Mucosa of descending colon (tissue), 3 donors: ENCODE measurements at regions not wholly inside any gene's neighbourhood (a gene's known extent, or its start where the extent isn't known, plus 50 kb on each side); places are given as distances from the start of the nearest gene placed in this dataset.

Experiments used
- ATAC-seq: fragments of 200-7000 bp; cut with Tn5 transposase; one replicate; pipeline ENCODE4 v1.9.1; 2020; ENCODE audit warnings: mild to moderate bottlenecking, moderate library complexity
- DNase-seq, 3 donors: peaks; one replicate each; pipeline ENCODE4 v3.0.0-alpha.2; 2020
- H3K36me3 ChIP-seq: fragments of 200-600 bp; one replicate; pipeline ENCODE4 v1.8.0; 2021; ENCODE audit warnings: low read depth, mild to moderate bottlenecking
- H3K4me1 ChIP-seq: fragments of 200-600 bp; one replicate; pipeline ENCODE4 v1.8.0; 2021; ENCODE audit warnings: low read depth, mild to moderate bottlenecking
- H3K4me3 ChIP-seq: fragments of 200-600 bp; one replicate; pipeline ENCODE4 v1.8.0; 2021; ENCODE audit warnings: mild to moderate bottlenecking
- H3K9me3 ChIP-seq: fragments of 200-600 bp; one replicate; pipeline ENCODE4 v1.8.0; 2021; ENCODE audit warnings: mild to moderate bottlenecking
- intact Hi-C, 2 donors: fragments of 100-400 bp; cut with DNase I in 1 of 2; cut with micrococcal nuclease in 1 of 2; formaldehyde crosslinking; loops; one replicate each; pipeline versions ENCODE4 v1.11.0 to v1.11.1; 2022; cut with DNase I, micrococcal nuclease
- TF ChIP-seq, protein P1 (sequence below): fragments of 200-600 bp; IDR thresholded peaks from one replicate; pipeline ENCODE4 v1.8.0; 2022; ENCODE audit warnings: antibody characterized with exemption, mild to moderate bottlenecking
- donor health status: DM: no; HTN: no; CAD: no; lungs with moderate emphysema.
- donor health status: DM: no; HTN: no; CAD: no.
- donor health status: DM: no; HTN: yes; CAD: no.

DNA sequence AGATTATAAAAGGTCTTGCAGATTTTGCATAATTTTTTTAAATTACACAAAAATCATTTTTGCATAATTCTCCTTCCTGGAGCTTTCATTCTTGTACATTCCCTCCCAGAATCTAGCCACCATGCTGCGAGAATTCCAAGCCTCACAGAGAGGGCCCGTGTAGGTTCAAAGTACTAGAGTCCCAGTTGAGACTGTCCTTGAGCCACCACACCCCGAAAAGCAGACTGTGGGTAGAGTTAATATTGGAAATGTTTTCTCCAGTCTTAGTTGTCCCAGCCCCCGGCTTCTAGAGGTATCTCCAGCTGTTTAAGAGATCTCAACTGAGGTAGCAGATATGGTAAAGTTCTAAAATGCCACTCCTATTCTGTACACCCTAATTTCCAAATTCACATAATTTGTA lies 407.3 kb upstream of the ANO3 start:
- no peaks in the 10 kb centered on the region for H3K4me1 ChIP-seq
- no peak overlapping the region for H3K4me3 ChIP-seq
- ATAC-seq (peak; percentile 22), DNase-seq (peak in 2 of 3 donors; percentile 18 to 51)
- TF ChIP-seq, protein P1, sequence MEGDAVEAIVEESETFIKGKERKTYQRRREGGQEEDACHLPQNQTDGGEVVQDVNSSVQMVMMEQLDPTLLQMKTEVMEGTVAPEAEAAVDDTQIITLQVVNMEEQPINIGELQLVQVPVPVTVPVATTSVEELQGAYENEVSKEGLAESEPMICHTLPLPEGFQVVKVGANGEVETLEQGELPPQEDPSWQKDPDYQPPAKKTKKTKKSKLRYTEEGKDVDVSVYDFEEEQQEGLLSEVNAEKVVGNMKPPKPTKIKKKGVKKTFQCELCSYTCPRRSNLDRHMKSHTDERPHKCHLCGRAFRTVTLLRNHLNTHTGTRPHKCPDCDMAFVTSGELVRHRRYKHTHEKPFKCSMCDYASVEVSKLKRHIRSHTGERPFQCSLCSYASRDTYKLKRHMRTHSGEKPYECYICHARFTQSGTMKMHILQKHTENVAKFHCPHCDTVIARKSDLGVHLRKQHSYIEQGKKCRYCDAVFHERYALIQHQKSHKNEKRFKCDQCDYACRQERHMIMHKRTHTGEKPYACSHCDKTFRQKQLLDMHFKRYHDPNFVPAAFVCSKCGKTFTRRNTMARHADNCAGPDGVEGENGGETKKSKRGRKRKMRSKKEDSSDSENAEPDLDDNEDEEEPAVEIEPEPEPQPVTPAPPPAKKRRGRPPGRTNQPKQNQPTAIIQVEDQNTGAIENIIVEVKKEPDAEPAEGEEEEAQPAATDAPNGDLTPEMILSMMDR: no peak
- no peaks in the 10 kb centered on the region for H3K36me3 ChIP-seq
- H3K9me3 ChIP-seq: peaks cover 16% of the 10 kb centered on the region
- intact Hi-C loops: no loop called here

DNA sequence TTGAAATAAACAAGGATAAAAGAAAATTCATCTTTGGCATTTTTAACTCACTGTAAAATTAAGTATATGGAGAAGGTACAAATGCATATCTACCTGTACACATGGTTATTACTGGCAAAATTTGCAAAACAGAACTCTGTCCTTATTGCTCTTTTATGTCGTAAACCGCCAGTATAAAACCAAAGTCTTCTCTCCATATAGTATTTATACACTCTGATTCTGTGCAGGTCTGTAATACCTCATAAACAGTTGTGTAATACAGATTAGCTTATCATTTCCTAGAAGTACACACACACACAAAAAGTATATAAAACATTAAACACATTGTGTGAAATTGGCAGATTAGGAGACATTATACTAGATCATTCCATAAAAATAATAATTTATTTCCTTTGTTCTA lies 406.6 kb upstream of the ANO3 start:
- intact Hi-C loops: no loop called here
- DNase-seq (no peak), ATAC-seq (peak; percentile 95)
- TF ChIP-seq, protein P1: no peak
- no peak overlapping the region for H3K4me3 ChIP-seq
- no peaks in the 10 kb centered on the region for H3K4me1 ChIP-seq
- peaks cover 16% of the 10 kb centered on the region for H3K9me3 ChIP-seq
- no peaks in the 10 kb centered on the region for H3K36me3 ChIP-seq

DNA sequence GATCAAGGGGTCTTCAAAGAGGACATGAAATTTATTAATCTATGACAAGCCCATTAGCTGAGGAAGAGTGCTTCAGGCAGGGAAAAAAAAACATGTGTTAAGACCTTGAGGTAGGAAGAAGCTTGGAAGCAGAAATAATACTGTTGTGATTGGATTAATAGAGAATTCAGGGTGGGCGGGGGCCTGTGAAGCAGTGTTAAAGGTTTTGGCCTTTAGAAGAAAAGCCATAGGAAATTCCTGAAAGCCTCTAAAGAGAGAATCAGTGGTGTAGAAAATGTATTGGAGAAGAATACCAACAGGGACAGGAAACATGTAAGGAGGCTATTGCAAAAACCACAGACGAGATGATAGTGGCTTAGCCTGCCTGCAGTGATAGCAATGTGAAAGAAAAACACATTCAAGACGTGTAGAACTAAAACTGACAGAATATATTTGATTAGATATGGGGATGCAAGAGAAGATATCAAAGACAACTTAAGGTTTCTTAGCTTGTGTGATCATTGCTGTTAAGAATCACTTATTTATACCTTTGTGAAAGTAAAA lies 404.4 kb upstream of the ANO3 start:
- DNase-seq (no peak), ATAC-seq (no peak)
- Histone ChIP-seq H3K36me3 (no peaks in the 10 kb centered on the region), H3K4me3 (no peak overlapping the region), H3K9me3 (peaks cover 2% of the 10 kb centered on the region), H3K4me1 (no peaks in the 10 kb centered on the region)
- TF ChIP-seq, protein P1: no peak
- intact Hi-C loops: no loop called here

DNA sequence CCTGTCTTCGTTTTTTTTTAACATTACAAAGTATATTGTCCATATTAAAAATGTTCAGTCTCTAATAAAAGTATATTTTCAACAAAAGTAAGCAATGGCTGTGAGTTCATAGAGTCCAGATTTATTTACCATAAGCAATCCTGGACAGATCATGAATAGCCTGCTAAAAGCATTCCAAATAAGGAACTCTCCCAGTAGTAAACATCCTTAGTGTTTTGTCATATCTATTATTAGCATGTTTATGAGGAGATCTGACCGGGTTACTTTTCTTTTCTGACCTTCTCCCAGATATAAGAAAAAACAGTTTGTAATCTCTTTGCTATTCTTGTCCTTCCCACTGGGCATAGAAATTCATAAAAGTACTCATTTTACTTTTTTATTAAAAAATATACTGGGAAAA lies 403.9 kb upstream of the ANO3 start:
- DNase-seq (no peak), ATAC-seq (no peak)
- H3K36me3 ChIP-seq: no peaks in the 10 kb centered on the region
- no peaks in the 10 kb centered on the region for H3K9me3 ChIP-seq
- TF ChIP-seq, protein P1: no peak
- intact Hi-C loops: no loop called here
- no peak overlapping the region for H3K4me3 ChIP-seq
- no peaks in the 10 kb centered on the region for H3K4me1 ChIP-seq

DNA sequence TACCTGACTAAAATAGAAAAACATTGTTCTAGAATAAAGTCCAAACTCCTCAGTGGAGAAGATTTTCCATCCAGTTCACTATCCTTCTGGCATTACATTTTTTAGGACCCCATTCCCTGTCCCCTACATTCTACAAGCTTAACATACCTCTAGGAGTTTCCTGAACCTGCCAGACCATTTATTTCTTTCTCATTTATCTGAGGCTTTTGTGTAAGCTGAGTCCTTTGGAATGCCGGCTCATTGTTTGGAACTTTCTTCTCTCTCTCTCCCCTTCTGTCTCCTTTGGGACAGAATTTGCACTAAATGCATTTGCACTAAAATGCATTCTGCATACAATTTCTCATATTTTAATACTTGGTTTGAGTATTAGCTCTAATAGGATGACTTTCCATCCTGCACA lies 393.0 kb upstream of the ANO3 start:
- intact Hi-C loops: no loop called here
- DNase-seq (no peak), ATAC-seq (no peak)
- TF ChIP-seq, protein P1: no peak
- no peaks in the 10 kb centered on the region for H3K9me3 ChIP-seq
- H3K4me3 ChIP-seq: no peak overlapping the region
- no peaks in the 10 kb centered on the region for H3K36me3 ChIP-seq
- H3K4me1 ChIP-seq: no peaks in the 10 kb centered on the region

DNA sequence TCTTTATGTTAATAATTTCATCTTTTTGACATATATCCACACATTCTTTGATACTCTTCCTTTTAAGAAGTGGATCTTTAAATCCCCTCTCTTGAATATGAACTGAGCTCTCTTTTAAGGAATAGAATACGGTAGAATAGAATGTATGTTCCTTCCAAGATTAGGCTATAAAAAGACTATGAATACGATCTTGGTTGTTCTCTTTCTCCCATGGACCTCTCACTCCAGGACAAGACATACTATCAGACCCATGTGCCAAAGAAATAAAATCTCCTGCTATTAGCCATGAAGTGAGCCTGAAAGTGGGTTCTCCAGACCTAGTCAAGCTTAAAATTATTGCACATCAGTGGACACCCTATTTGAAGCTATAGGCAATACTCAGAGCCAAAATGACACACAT lies 392.2 kb upstream of the ANO3 start:
- Histone ChIP-seq H3K4me3 (no peak overlapping the region), H3K4me1 (no peaks in the 10 kb centered on the region), H3K36me3 (no peaks in the 10 kb centered on the region), H3K9me3 (no peaks in the 10 kb centered on the region)
- DNase-seq: no peak
- no peak for ATAC-seq
- TF ChIP-seq, protein P1: no peak
- intact Hi-C loops: no loop called here
